ENCODE measurements at regions not wholly inside any gene's neighbourhood (a gene's known extent, or its start where the extent isn't known, plus 50 kb on each side); places are given as distances from the start of the nearest gene placed in this dataset.

- TF ChIP-seq EZH2 (optimal IDR thresholded peaks at IDR 0.05; ENCODE audit: low read depth, low read length) (no peak), EZH2phosphoT487 (IDR thresholded peaks at IDR 0.05; ENCODE audit: low read length) (no peak), CTCF (IDR thresholded peaks at IDR 0.05; ENCODE audit: low read length) (no peak)
- Histone ChIP-seq H3K4me3 (ENCODE audit: low read length) (no peak overlapping the region), H3K9me2 (replicated peaks; ENCODE audit: insufficient read depth, low read length) (no peaks in the 10 kb centered on the region), H3F3A (ENCODE audit: insufficient read depth, low read length) (no peaks in the 10 kb centered on the region), H3K9ac (ENCODE audit: low read length) (no peak overlapping the region), H3K79me2 (ENCODE audit: low read length) (no peaks in the 10 kb centered on the region), H3K27me3 (replicated peaks; ENCODE audit: insufficient read depth, low read length) (no peaks in the 10 kb centered on the region), H3K4me1 (ENCODE audit: low read length) (no peaks in the 10 kb centered on the region), H3K36me3 (replicated peaks; ENCODE audit: insufficient read depth, low read length) (no peaks in the 10 kb centered on the region), H4K20me1 (ENCODE audit: insufficient read depth, low read length) (no peaks in the 10 kb centered on the region), H3K9me3 (replicated peaks; ENCODE audit: insufficient read depth, low read length) (no peaks in the 10 kb centered on the region), H3K4me2 (ENCODE audit: low read depth, low read length) (no peak overlapping the region), H2AFZ (ENCODE audit: low read length) (no peak overlapping the region), H3K27ac (ENCODE audit: low read length) (no peak overlapping the region)
- DNase-seq: no peak
Observed at GRCh38 chr9:78542491-78543181, 245.7 kb downstream of the PSAT1 start.

- Histone ChIP-seq H4K20me1 (ENCODE audit: insufficient read depth, low read length) (no peaks in the 10 kb centered on the region), H3K4me2 (ENCODE audit: low read depth, low read length) (no peak overlapping the region), H3K27me3 (replicated peaks; ENCODE audit: insufficient read depth, low read length) (no peaks in the 10 kb centered on the region), H2AFZ (ENCODE audit: low read length) (no peak overlapping the region), H3K9ac (ENCODE audit: low read length) (no peak overlapping the region), H3F3A (ENCODE audit: insufficient read depth, low read length) (no peaks in the 10 kb centered on the region), H3K9me2 (replicated peaks; ENCODE audit: insufficient read depth, low read length) (no peaks in the 10 kb centered on the region), H3K9me3 (replicated peaks; ENCODE audit: insufficient read depth, low read length) (no peaks in the 10 kb centered on the region), H3K79me2 (ENCODE audit: low read length) (no peaks in the 10 kb centered on the region), H3K4me1 (ENCODE audit: low read length) (no peaks in the 10 kb centered on the region), H3K27ac (ENCODE audit: low read length) (no peak overlapping the region), H3K4me3 (ENCODE audit: low read length) (no peak overlapping the region), H3K36me3 (replicated peaks; ENCODE audit: insufficient read depth, low read length) (no peaks in the 10 kb centered on the region)
- TF ChIP-seq EZH2phosphoT487 (IDR thresholded peaks at IDR 0.05; ENCODE audit: low read length) (no peak), EZH2 (optimal IDR thresholded peaks at IDR 0.05; ENCODE audit: low read depth, low read length) (no peak), CTCF (IDR thresholded peaks at IDR 0.05; ENCODE audit: low read length) (no peak)
- DNase-seq: no peak
Observed at GRCh38 chr9:78543353-78543752, 246.4 kb downstream of the PSAT1 start.

- Histone ChIP-seq H3K9me2 (replicated peaks; ENCODE audit: insufficient read depth, low read length) (no peaks in the 10 kb centered on the region), H3K27ac (ENCODE audit: low read length) (no peak overlapping the region), H2AFZ (ENCODE audit: low read length) (no peak overlapping the region), H3K9me3 (replicated peaks; ENCODE audit: insufficient read depth, low read length) (no peaks in the 10 kb centered on the region), H3K4me1 (ENCODE audit: low read length) (no peaks in the 10 kb centered on the region), H3K9ac (ENCODE audit: low read length) (no peak overlapping the region), H3K4me3 (ENCODE audit: low read length) (no peak overlapping the region), H4K20me1 (ENCODE audit: insufficient read depth, low read length) (no peaks in the 10 kb centered on the region), H3K36me3 (replicated peaks; ENCODE audit: insufficient read depth, low read length) (no peaks in the 10 kb centered on the region), H3K4me2 (ENCODE audit: low read depth, low read length) (no peak overlapping the region), H3K79me2 (ENCODE audit: low read length) (no peaks in the 10 kb centered on the region), H3F3A (ENCODE audit: insufficient read depth, low read length) (no peaks in the 10 kb centered on the region), H3K27me3 (replicated peaks; ENCODE audit: insufficient read depth, low read length) (no peaks in the 10 kb centered on the region)
- no peak for TF ChIP-seq EZH2 (optimal IDR thresholded peaks at IDR 0.05; ENCODE audit: low read depth, low read length)
- no peak for TF ChIP-seq CTCF (IDR thresholded peaks at IDR 0.05; ENCODE audit: low read length)
- TF ChIP-seq EZH2phosphoT487 (IDR thresholded peaks at IDR 0.05; ENCODE audit: low read length): no peak
- no peak for DNase-seq
Observed at GRCh38 chr9:78544230-78544629, 247.3 kb downstream of the PSAT1 start.
